ENCODE measurements at regions not wholly inside any gene's neighbourhood (a gene's known extent, or its start where the extent isn't known, plus 50 kb on each side); places are given as distances from the start of the nearest gene placed in this dataset.

DNA sequence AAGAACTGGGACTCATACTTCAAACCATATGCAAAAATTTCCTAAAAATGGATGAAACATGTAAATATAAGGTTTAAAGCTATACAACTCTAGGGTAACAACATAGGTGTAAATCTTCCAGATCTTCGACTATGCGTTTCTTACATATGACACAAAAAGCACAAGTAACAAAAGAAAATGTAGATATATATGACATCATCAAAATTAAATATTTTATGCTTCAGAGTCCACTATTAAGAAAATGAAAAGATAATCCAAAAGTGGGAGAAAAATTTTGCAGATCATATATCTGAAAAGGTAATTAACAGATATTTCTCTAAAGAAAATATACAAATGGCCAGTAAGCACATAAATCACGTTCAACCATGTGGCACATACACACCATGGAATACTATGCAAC is 164.2 kb upstream of the ACTRT1 start:
- no peak for DNase-seq

DNA sequence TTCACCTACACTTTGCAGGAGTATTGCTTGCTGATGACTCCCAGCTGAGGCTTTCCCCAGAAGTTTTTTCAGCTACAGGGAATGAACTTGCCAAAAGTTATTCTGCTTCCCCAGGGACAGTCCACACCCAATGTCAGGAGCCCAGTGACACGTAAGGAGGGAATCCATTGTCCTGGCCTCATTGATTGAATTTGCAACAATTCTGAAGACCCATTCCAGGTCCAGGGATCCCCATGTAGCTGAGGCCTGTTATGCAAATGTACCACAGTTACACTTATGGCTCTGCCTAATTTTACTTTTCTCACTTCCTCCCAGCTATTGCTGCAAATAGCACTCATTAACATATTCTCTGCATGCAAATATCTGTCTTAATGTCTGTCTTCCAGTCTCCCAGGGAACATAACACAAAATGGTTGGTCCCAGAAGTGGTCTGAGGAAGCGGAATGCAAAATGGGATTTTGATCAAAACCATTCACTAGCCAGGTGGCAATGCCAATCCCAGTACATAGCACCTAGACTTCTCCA is 113.7 kb upstream of the ACTRT1 start:
- DNase-seq = no peak

GRCh38 chrX:128156204-128156603 is 104.0 kb upstream of the ACTRT1 start:
- DNase-seq = no peak

GRCh38 chrX:128142745-128143144 is 90.5 kb upstream of the ACTRT1 start:
- DNase-seq = no peak

GRCh38 chrX:128106630-128107029 is 54.4 kb upstream of the ACTRT1 start:
- no peak for DNase-seq

DNA sequence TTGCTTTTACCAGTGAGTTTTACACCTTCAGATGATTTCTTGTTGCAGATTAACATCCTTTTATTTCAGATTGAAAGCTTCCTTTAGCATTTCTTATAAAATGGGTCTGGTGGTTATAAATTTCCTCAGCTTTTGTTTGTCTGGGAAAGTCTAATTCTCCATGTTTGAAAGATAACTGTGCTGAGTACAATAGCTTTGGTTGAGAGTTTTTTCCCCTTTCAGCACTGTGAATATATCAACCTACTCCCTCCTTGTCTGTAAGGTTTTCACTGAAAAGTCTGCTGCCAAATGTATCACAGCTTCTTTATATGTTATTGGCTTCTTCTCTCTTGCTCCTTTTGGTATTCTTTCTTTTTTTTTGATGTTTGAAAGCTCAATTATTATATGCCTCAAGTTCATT is 53.5 kb upstream of the ACTRT1 start:
- DNase-seq = no peak

Data from stimulated activated CD4-positive, alpha-beta T cell treated with anti-CD3 and anti-CD28 coated beads, Interleukin-4, amount 100 ng/mL, for 24 hours (primary cell).